ENCODE measurements at regions not wholly inside any gene's neighbourhood (a gene's known extent, or its start where the extent isn't known, plus 50 kb on each side); places are given as distances from the start of the nearest gene placed in this dataset.

- DNase-seq = no peak
- Histone ChIP-seq H3K4me1 (no peaks in the 10 kb centered on the region), H3K9me3 (no peaks in the 10 kb centered on the region), H3K4me3 (no peak overlapping the region), H3K27me3 (no peaks in the 10 kb centered on the region), H3K27ac (no peak overlapping the region), H3K36me3 (no peaks in the 10 kb centered on the region)
- no peak for TF ChIP-seq POLR2A (IDR thresholded peaks at IDR 0.05)
- no peak for TF ChIP-seq CTCF (IDR thresholded peaks at IDR 0.05)
These were observed 266.3 kb upstream of the PPFIA2 start for GRCh38 chr12:82025462-82025861.

GRCh38 chr12:82019533-82019932 lies 260.4 kb upstream of the PPFIA2 start:
- Histone ChIP-seq H3K4me3 (no peak overlapping the region), H3K27me3 (no peaks in the 10 kb centered on the region), H3K9me3 (no peaks in the 10 kb centered on the region), H3K27ac (no peak overlapping the region), H3K4me1 (no peaks in the 10 kb centered on the region), H3K36me3 (no peaks in the 10 kb centered on the region)
- DNase-seq = no peak
- TF ChIP-seq CTCF (IDR thresholded peaks at IDR 0.05) (peak in 1 of 6 experiments; percentile 20), POLR2A (IDR thresholded peaks at IDR 0.05) (no peak)

- no peak for DNase-seq
- H3K9me3 ChIP-seq = no peaks in the 10 kb centered on the region
- no peak overlapping the region for H3K27ac ChIP-seq
These were observed 256.6 kb upstream of the PPFIA2 start for GRCh38 chr12:82015623-82016347.

GRCh38 chr12:82012176-82012575 lies 253.0 kb upstream of the PPFIA2 start:
- no peaks in the 10 kb centered on the region for H3K4me1 ChIP-seq
- no peaks in the 10 kb centered on the region for H3K27me3 ChIP-seq
- H3K36me3 ChIP-seq = no peaks in the 10 kb centered on the region
- TF ChIP-seq POLR2A (IDR thresholded peaks at IDR 0.05) = no peak
- no peak for TF ChIP-seq CTCF (IDR thresholded peaks at IDR 0.05)
- no peak overlapping the region for H3K27ac ChIP-seq
- DNase-seq = no peak
- H3K4me3 ChIP-seq = no peak overlapping the region
- H3K9me3 ChIP-seq = no peaks in the 10 kb centered on the region

More at GRCh38 chr12:82015623-82016347, 256.6 kb upstream of the PPFIA2 start:
- no peaks in the 10 kb centered on the region for H3K36me3 ChIP-seq
- TF ChIP-seq POLR2A (IDR thresholded peaks at IDR 0.05) (no peak), CTCF (IDR thresholded peaks at IDR 0.05) (no peak)
- H3K4me3 ChIP-seq = no peak overlapping the region
- no peaks in the 10 kb centered on the region for H3K4me1 ChIP-seq
- no peaks in the 10 kb centered on the region for H3K27me3 ChIP-seq

- DNase-seq = no peak
- Histone ChIP-seq H3K36me3 (no peaks in the 10 kb centered on the region), H3K9me3 (no peaks in the 10 kb centered on the region), H3K4me3 (no peak overlapping the region), H3K27me3 (no peaks in the 10 kb centered on the region), H3K4me1 (no peaks in the 10 kb centered on the region), H3K27ac (no peak overlapping the region)
- TF ChIP-seq POLR2A (IDR thresholded peaks at IDR 0.05) (no peak), CTCF (IDR thresholded peaks at IDR 0.05) (no peak)
These were observed 250.4 kb upstream of the PPFIA2 start for GRCh38 chr12:82009524-82009923.

Measured in Peyer's patch (tissue), 4 donors.